Stimulated activated CD8-positive, alpha-beta memory T cell treated with anti-CD3 and anti-CD28 coated beads, Interleukin-15, amount 100 ng/mL, for 1 hour (primary cell): ENCODE measurements at regions not wholly inside any gene's neighbourhood (a gene's known extent, or its start where the extent isn't known, plus 50 kb on each side); places are given as distances from the start of the nearest gene placed in this dataset.

Experiments used
- DNase-seq: peaks from one replicate; pipeline ENCODE4 v3.0.0-alpha.2; 2020; ENCODE audit warnings: low read depth

- no peak for DNase-seq
These were observed 376.1 kb downstream of the FBXW7 start for GRCh38 chr4:152159773-152160172.

- DNase-seq = no peak
These were observed 377.7 kb downstream of the FBXW7 start for GRCh38 chr4:152158225-152158624.

GRCh38 chr4:152157629-152158028, 378.3 kb downstream of the FBXW7 start:
- no peak for DNase-seq

- DNase-seq = no peak
These were observed 379.4 kb downstream of the FBXW7 start for GRCh38 chr4:152156442-152156841.

GRCh38 chr4:152155070-152155469, 380.8 kb downstream of the FBXW7 start:
- DNase-seq = no peak

- DNase-seq = no peak
These were observed 381.5 kb downstream of the FBXW7 start for GRCh38 chr4:152154433-152154832.

- no peak for DNase-seq
These were observed 382.2 kb downstream of the FBXW7 start for GRCh38 chr4:152153476-152154270.

- DNase-seq = no peak
These were observed 385.7 kb downstream of the FBXW7 start for GRCh38 chr4:152150214-152150613.

- no peak for DNase-seq
These were observed 386.1 kb downstream of the FBXW7 start for GRCh38 chr4:152149745-152150144.

- DNase-seq = no peak
These were observed 387.2 kb upstream of the GATB start for GRCh38 chr4:152148057-152148456.

- no peak for DNase-seq
These were observed 385.4 kb upstream of the GATB start for GRCh38 chr4:152146244-152146643.

- DNase-seq = no peak
These were observed 383.0 kb upstream of the GATB start for GRCh38 chr4:152143806-152144205.

- DNase-seq = no peak
These were observed 377.6 kb upstream of the GATB start for GRCh38 chr4:152138451-152138850.

- DNase-seq = no peak
These were observed 372.0 kb upstream of the GATB start for GRCh38 chr4:152132776-152133175.

GRCh38 chr4:152128356-152128755, 367.5 kb upstream of the GATB start:
- no peak for DNase-seq

GRCh38 chr4:152126238-152126637, 365.4 kb upstream of the GATB start:
- DNase-seq = no peak

GRCh38 chr4:152118819-152119553, 358.2 kb upstream of the GATB start:
- no peak for DNase-seq

- no peak for DNase-seq
These were observed 357.2 kb upstream of the GATB start for GRCh38 chr4:152117933-152118507.

GRCh38 chr4:152117520-152117919, 356.7 kb upstream of the GATB start:
- no peak for DNase-seq

- DNase-seq = no peak
These were observed 356.2 kb upstream of the GATB start for GRCh38 chr4:152117054-152117453.

- DNase-seq = no peak
These were observed 355.0 kb upstream of the GATB start for GRCh38 chr4:152115794-152116193.

- no peak for DNase-seq
These were observed 354.3 kb upstream of the GATB start for GRCh38 chr4:152115118-152115517.

- no peak for DNase-seq
These were observed 353.8 kb upstream of the GATB start for GRCh38 chr4:152114562-152114961.
